T-helper 1 cell (primary cell): ENCODE measurements at regions not wholly inside any gene's neighbourhood (a gene's known extent, or its start where the extent isn't known, plus 50 kb on each side); places are given as distances from the start of the nearest gene placed in this dataset.

Source experiments
- DNase-seq, 5 donors: peaks; one replicate each; pipeline ENCODE4 v3.0.0-alpha.2; 2012 to 2020

- DNase-seq, result no peak
Measured at GRCh38 chr13:76651286-76651685, 234.9 kb downstream of the KCTD12 start.

GRCh38 chr13:76647550-76647949, 238.7 kb downstream of the KCTD12 start:
- no peak for DNase-seq

GRCh38 chr13:76646946-76647345, 239.3 kb downstream of the KCTD12 start:
- no peak for DNase-seq

- DNase-seq, result no peak
Measured at GRCh38 chr13:76645632-76646031, 240.6 kb downstream of the KCTD12 start.

- no peak for DNase-seq
Measured at GRCh38 chr13:76644906-76645305, 241.3 kb downstream of the KCTD12 start.

GRCh38 chr13:76643596-76643995, 242.6 kb downstream of the KCTD12 start:
- DNase-seq, result no peak

- DNase-seq, result no peak
Measured at GRCh38 chr13:76641056-76641455, 245.1 kb downstream of the KCTD12 start.

GRCh38 chr13:76638882-76639281, 247.3 kb downstream of the KCTD12 start:
- DNase-seq, result no peak

- DNase-seq, result no peak
Measured at GRCh38 chr13:76638181-76638580, 248.0 kb downstream of the KCTD12 start.

- no peak for DNase-seq
Measured at GRCh38 chr13:76637641-76638141, 248.5 kb downstream of the KCTD12 start.

GRCh38 chr13:76636829-76637228, 249.4 kb downstream of the KCTD12 start:
- DNase-seq, result no peak

GRCh38 chr13:76635232-76636230, 250.7 kb downstream of the KCTD12 start:
- DNase-seq, result no peak

GRCh38 chr13:76634431-76635191, 251.6 kb downstream of the KCTD12 start:
- DNase-seq, result no peak

- no peak for DNase-seq
Measured at GRCh38 chr13:76632401-76633044, 253.7 kb downstream of the KCTD12 start.

- DNase-seq, result no peak
Measured at GRCh38 chr13:76630629-76631230, 255.5 kb downstream of the KCTD12 start.

GRCh38 chr13:76622315-76623040, 263.7 kb downstream of the KCTD12 start:
- no peak for DNase-seq

GRCh38 chr13:76621705-76622104, 264.5 kb downstream of the KCTD12 start:
- DNase-seq, result no peak

GRCh38 chr13:76620036-76620435, 266.2 kb downstream of the KCTD12 start:
- DNase-seq, result no peak

- DNase-seq, result no peak
Measured at GRCh38 chr13:76619631-76620030, 266.6 kb downstream of the KCTD12 start.

GRCh38 chr13:76610819-76611415, 275.3 kb downstream of the KCTD12 start:
- no peak for DNase-seq

GRCh38 chr13:76609643-76610042, 276.6 kb downstream of the KCTD12 start:
- DNase-seq, result no peak
